ENCODE measurements at regions not wholly inside any gene's neighbourhood (a gene's known extent, or its start where the extent isn't known, plus 50 kb on each side); places are given as distances from the start of the nearest gene placed in this dataset.

GRCh38 chr16:51305337-51305736 lies 154.3 kb upstream of the SALL1 start:
- Mint-ChIP-seq H3K27ac (no peak overlapping the region), H3K36me3 (no peaks in the 10 kb centered on the region), H3K4me1 (ENCODE audit: unreplicated experiment) (peaks cover 15% of the 10 kb centered on the region), H3K4me3 (no peak overlapping the region), H3K9me3 (no peaks in the 10 kb centered on the region), H3K27me3 (peaks cover 9% of the 10 kb centered on the region)
- no peak for DNase-seq (ENCODE audit: extremely low spot score, unreplicated experiment)
- no peak for TF ChIP-seq CTCF (conservative IDR thresholded peaks at IDR 0.05)

- Mint-ChIP-seq H3K9me3 (no peaks in the 10 kb centered on the region), H3K27me3 (peaks cover 1% of the 10 kb centered on the region), H3K27ac (no peak overlapping the region), H3K4me1 (ENCODE audit: unreplicated experiment) (peaks cover 9% of the 10 kb centered on the region), H3K36me3 (no peaks in the 10 kb centered on the region), H3K4me3 (no peak overlapping the region)
- no peak for DNase-seq (ENCODE audit: extremely low spot score, unreplicated experiment)
- no peak for TF ChIP-seq CTCF (conservative IDR thresholded peaks at IDR 0.05)
Measured at GRCh38 chr16:51302042-51302441, 151.0 kb upstream of the SALL1 start.

- no peak for DNase-seq (ENCODE audit: extremely low spot score, unreplicated experiment)
- no peak overlapping the region for H3K4me3 Mint-ChIP-seq
- H3K4me1 Mint-ChIP-seq (ENCODE audit: unreplicated experiment), result no peaks in the 10 kb centered on the region
- H3K36me3 Mint-ChIP-seq, result no peaks in the 10 kb centered on the region
- H3K27ac Mint-ChIP-seq, result no peak overlapping the region
- H3K9me3 Mint-ChIP-seq, result no peaks in the 10 kb centered on the region
- H3K27me3 Mint-ChIP-seq, result peaks cover 3% of the 10 kb centered on the region
- no peak for TF ChIP-seq CTCF (conservative IDR thresholded peaks at IDR 0.05)
Measured at GRCh38 chr16:51298800-51299199, 147.7 kb upstream of the SALL1 start.

GRCh38 chr16:51290442-51291285 lies 139.6 kb upstream of the SALL1 start:
- no peak for DNase-seq (ENCODE audit: extremely low spot score, unreplicated experiment)
- TF ChIP-seq CTCF (conservative IDR thresholded peaks at IDR 0.05), result no peak
- Mint-ChIP-seq H3K4me3 (no peak overlapping the region), H3K27me3 (peaks cover 2% of the 10 kb centered on the region), H3K9me3 (no peaks in the 10 kb centered on the region), H3K4me1 (ENCODE audit: unreplicated experiment) (no peaks in the 10 kb centered on the region), H3K27ac (no peak overlapping the region), H3K36me3 (no peaks in the 10 kb centered on the region)

- Mint-ChIP-seq H3K27me3 (no peaks in the 10 kb centered on the region), H3K9me3 (no peaks in the 10 kb centered on the region), H3K4me1 (ENCODE audit: unreplicated experiment) (no peaks in the 10 kb centered on the region), H3K4me3 (no peak overlapping the region), H3K27ac (no peak overlapping the region), H3K36me3 (no peaks in the 10 kb centered on the region)
- TF ChIP-seq CTCF (conservative IDR thresholded peaks at IDR 0.05), result no peak
- no peak for DNase-seq (ENCODE audit: extremely low spot score, unreplicated experiment)
Measured at GRCh38 chr16:51289336-51289735, 138.3 kb upstream of the SALL1 start.
